Mucosa of descending colon (tissue), 3 donors: ENCODE measurements at regions not wholly inside any gene's neighbourhood (a gene's known extent, or its start where the extent isn't known, plus 50 kb on each side); places are given as distances from the start of the nearest gene placed in this dataset.

Source experiments
- ATAC-seq: fragments of 200-7000 bp; cut with Tn5 transposase; one replicate; pipeline ENCODE4 v1.9.1; 2020; ENCODE audit warnings: mild to moderate bottlenecking, moderate library complexity
- DNase-seq, 3 donors: peaks; one replicate each; pipeline ENCODE4 v3.0.0-alpha.2; 2020
- H3K36me3 ChIP-seq: fragments of 200-600 bp; one replicate; pipeline ENCODE4 v1.8.0; 2021; ENCODE audit warnings: low read depth, mild to moderate bottlenecking
- H3K4me1 ChIP-seq: fragments of 200-600 bp; one replicate; pipeline ENCODE4 v1.8.0; 2021; ENCODE audit warnings: low read depth, mild to moderate bottlenecking
- H3K4me3 ChIP-seq: fragments of 200-600 bp; one replicate; pipeline ENCODE4 v1.8.0; 2021; ENCODE audit warnings: mild to moderate bottlenecking
- H3K9me3 ChIP-seq: fragments of 200-600 bp; one replicate; pipeline ENCODE4 v1.8.0; 2021; ENCODE audit warnings: mild to moderate bottlenecking
- CTCF ChIP-seq: fragments of 200-600 bp; IDR thresholded peaks from one replicate; pipeline ENCODE4 v1.8.0; 2022; ENCODE audit warnings: antibody characterized with exemption, mild to moderate bottlenecking
- intact Hi-C, 2 donors: fragments of 100-400 bp; cut with DNase I in 1 of 2; cut with micrococcal nuclease in 1 of 2; formaldehyde crosslinking; loops; one replicate each; pipeline versions ENCODE4 v1.11.0 to v1.11.1; 2022; cut with DNase I, micrococcal nuclease
- donor health status: DM: no; HTN: no; CAD: no; lungs with moderate emphysema.
- donor health status: DM: no; HTN: no; CAD: no.
- donor health status: DM: no; HTN: yes; CAD: no.

- DNase-seq (no peak), ATAC-seq (no peak)
- no peak overlapping the region for H3K4me3 ChIP-seq
- intact Hi-C loops, result no loop called here
- H3K36me3 ChIP-seq, result no peaks in the 10 kb centered on the region
- no peaks in the 10 kb centered on the region for H3K4me1 ChIP-seq
- H3K9me3 ChIP-seq, result no peaks in the 10 kb centered on the region
- no peak for TF ChIP-seq CTCF
Measured at GRCh38 chr5:175202463-175203068, 241.4 kb downstream of the DRD1 start.

DNA sequence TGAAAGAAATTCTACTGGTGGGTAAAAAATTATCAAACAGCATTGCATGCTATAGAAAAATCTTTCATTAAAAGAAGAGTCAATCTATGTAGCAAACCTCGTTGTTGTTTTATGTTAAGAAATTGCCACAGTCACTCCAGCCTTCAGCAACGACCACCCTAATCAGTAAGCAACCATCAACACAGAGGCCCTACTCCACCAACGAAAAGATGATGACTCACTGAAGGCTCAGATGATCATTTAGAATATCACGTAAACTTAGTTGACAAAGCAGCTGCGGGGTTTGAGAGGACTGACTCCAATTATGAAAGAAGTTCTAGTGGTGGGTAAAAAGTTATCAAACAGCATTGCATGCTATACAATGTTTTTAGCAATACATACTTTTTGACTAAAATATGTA is 242.6 kb downstream of the DRD1 start:
- H3K4me1 ChIP-seq, result no peaks in the 10 kb centered on the region
- no peaks in the 10 kb centered on the region for H3K9me3 ChIP-seq
- H3K36me3 ChIP-seq, result no peaks in the 10 kb centered on the region
- H3K4me3 ChIP-seq, result no peak overlapping the region
- DNase-seq (no peak), ATAC-seq (no peak)
- no peak for TF ChIP-seq CTCF
- intact Hi-C loops, result no loop called here

GRCh38 chr5:175195698-175196656 is 248.0 kb downstream of the DRD1 start:
- H3K9me3 ChIP-seq, result no peaks in the 10 kb centered on the region
- TF ChIP-seq CTCF, result no peak
- H3K4me1 ChIP-seq, result no peaks in the 10 kb centered on the region
- DNase-seq (peak in 1 of 3 donors; percentile 2), ATAC-seq (peak; percentile 48)
- H3K4me3 ChIP-seq, result no peak overlapping the region
- intact Hi-C loops, result no loop called here
- H3K36me3 ChIP-seq, result no peaks in the 10 kb centered on the region

DNA sequence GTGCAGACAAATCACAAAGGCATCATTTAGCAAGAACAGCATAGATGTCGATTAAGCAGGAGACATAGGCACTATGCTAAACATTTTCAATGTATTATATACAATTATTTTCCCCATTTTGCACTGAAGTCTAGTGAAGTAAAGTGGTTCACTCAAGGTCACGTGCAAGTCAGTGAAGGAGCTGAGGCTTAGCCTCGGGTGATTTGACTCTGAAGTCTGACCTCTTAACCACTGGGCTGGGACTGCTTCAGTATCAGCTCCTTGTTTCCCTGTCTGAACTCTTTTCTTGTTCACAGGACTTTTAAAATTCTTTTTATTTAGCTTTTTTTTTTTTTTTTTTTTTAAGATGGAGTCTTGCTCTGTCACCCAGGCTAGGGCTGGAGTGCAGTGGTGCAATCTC is 262.7 kb downstream of the DRD1 start:
- ATAC-seq (no peak), DNase-seq (no peak)
- intact Hi-C loops, result no loop called here
- H3K4me1 ChIP-seq, result no peaks in the 10 kb centered on the region
- H3K4me3 ChIP-seq, result no peak overlapping the region
- H3K36me3 ChIP-seq, result no peaks in the 10 kb centered on the region
- no peaks in the 10 kb centered on the region for H3K9me3 ChIP-seq
- no peak for TF ChIP-seq CTCF

- DNase-seq, result no peak
- ATAC-seq, result no peak
- no peak for TF ChIP-seq CTCF
- Histone ChIP-seq H3K4me1 (no peaks in the 10 kb centered on the region), H3K36me3 (no peaks in the 10 kb centered on the region), H3K4me3 (no peak overlapping the region), H3K9me3 (no peaks in the 10 kb centered on the region)
- intact Hi-C loops, result no loop called here
Measured at GRCh38 chr5:175170899-175171298, 273.1 kb downstream of the DRD1 start.
